ENCODE measurements at regions not wholly inside any gene's neighbourhood (a gene's known extent, or its start where the extent isn't known, plus 50 kb on each side); places are given as distances from the start of the nearest gene placed in this dataset.

DNA sequence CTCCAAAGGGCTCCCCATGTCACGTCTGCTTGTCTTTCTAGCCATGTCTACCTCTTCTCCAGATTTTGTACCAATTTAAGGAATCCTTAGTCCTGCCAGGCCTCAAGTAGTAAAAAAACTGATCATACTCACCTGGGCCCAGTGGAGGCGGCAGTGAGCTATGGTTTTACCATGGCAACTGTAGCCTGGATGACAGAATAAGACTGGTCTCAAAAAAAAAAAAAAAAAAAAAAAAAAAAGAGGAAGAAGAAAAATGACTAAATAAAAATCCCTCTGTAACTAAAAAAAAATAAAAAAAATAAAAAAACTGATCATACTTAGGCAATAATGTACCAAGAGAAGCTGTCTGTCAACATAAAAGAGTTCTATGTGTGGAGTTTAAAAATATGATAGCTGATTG lies 221.6 kb downstream of the NR4A2 start:
- Histone ChIP-seq H2BK12ac (ENCODE audit: low read length in 2 of 2) (no peak overlapping the region), H3K4me3 (ENCODE audit: insufficient read depth in 1 of 2, low read depth in 1 of 2, low read length in 2 of 2) (no peak overlapping the region), H2AFZ (ENCODE audit: low read depth, low read length) (no peak overlapping the region), H3K4me2 (ENCODE audit: low read length, poor library complexity, severe bottlenecking) (no peak overlapping the region), H3K27me3 (ENCODE audit: control insufficient read depth in 1 of 2, insufficient read depth in 1 of 2, low read length in 2 of 2) (no peaks in the 10 kb centered on the region), H2AK5ac (ENCODE audit: low read length, severe bottlenecking) (no peak overlapping the region), H3K9me3 (ENCODE audit: control insufficient read depth, low read length) (no peaks in the 10 kb centered on the region), H2BK15ac (ENCODE audit: low read depth, poor library complexity, severe bottlenecking) (no peak overlapping the region), H3K36me3 (ENCODE audit: control insufficient read depth in 1 of 2, insufficient read depth in 2 of 2, low read depth in 1 of 2, low read length in 2 of 2) (no peaks in the 10 kb centered on the region), H4K91ac (ENCODE audit: low read length) (no peak overlapping the region), H3K9ac (ENCODE audit: low read length) (no peak overlapping the region), H3K4me1 (ENCODE audit: control insufficient read depth, insufficient read depth, low read depth, low read length) (no peaks in the 10 kb centered on the region), H3K18ac (ENCODE audit: low read depth in 1 of 2, low read length in 2 of 2) (no peak overlapping the region), H3K4ac (ENCODE audit: low read depth in 1 of 2, low read length in 2 of 2) (no peak overlapping the region), H2BK5ac (ENCODE audit: low read depth, low read length, poor library complexity, severe bottlenecking) (no peak overlapping the region), H3K14ac (ENCODE audit: low read length in 2 of 2) (no peak overlapping the region), H3K79me1 (replicated peaks; ENCODE audit: low read length, poor library complexity, severe bottlenecking) (no peaks in the 10 kb centered on the region), H3K23ac (ENCODE audit: low read length in 2 of 2) (no peak overlapping the region), H3K27ac (ENCODE audit: low read length, poor library complexity, severe bottlenecking) (no peak overlapping the region), H2BK120ac (ENCODE audit: low read depth, low read length) (no peak overlapping the region), H4K8ac (ENCODE audit: low read length) (no peak overlapping the region)
- peak; percentile 4 for DNase-seq
- WGBS, result 40% methylated on average over 1 of the region's 2 CpGs

DNA sequence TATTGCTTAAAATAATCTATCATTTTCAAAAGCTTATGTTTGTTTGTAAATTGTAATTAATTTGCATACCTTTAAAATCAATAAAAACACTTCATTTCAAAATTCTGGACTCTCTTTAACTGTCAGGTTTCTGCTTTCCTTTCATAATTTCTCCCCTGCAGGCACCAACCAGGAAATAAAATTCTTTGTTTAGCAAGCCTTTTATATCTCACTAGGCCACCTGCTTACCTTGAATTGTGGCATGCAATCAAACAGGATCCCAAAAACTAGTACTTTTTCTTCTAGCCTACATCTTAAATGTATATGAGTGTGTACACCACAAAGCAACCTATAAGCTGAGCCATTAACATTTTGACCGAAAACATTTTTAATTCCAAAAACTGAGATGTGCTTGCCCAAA lies 233.1 kb downstream of the NR4A2 start:
- Histone ChIP-seq H3K9me3 (ENCODE audit: control insufficient read depth, low read length) (peaks cover 21% of the 10 kb centered on the region), H4K91ac (ENCODE audit: low read length) (no peak overlapping the region), H2BK120ac (ENCODE audit: low read depth, low read length) (no peak overlapping the region), H3K4ac (ENCODE audit: low read depth in 1 of 2, low read length in 2 of 2) (no peak overlapping the region), H2BK12ac (ENCODE audit: low read length in 2 of 2) (no peak overlapping the region), H3K79me1 (replicated peaks; ENCODE audit: low read length, poor library complexity, severe bottlenecking) (no peaks in the 10 kb centered on the region), H4K8ac (ENCODE audit: low read length) (no peak overlapping the region), H3K4me3 (ENCODE audit: insufficient read depth in 1 of 2, low read depth in 1 of 2, low read length in 2 of 2) (no peak overlapping the region), H2BK5ac (ENCODE audit: low read depth, low read length, poor library complexity, severe bottlenecking) (no peak overlapping the region), H3K4me2 (ENCODE audit: low read length, poor library complexity, severe bottlenecking) (no peak overlapping the region), H2AFZ (ENCODE audit: low read depth, low read length) (no peak overlapping the region), H3K14ac (ENCODE audit: low read length in 2 of 2) (no peak overlapping the region), H3K36me3 (ENCODE audit: control insufficient read depth in 1 of 2, insufficient read depth in 2 of 2, low read depth in 1 of 2, low read length in 2 of 2) (no peaks in the 10 kb centered on the region), H2BK15ac (ENCODE audit: low read depth, poor library complexity, severe bottlenecking) (no peak overlapping the region), H2AK5ac (ENCODE audit: low read length, severe bottlenecking) (no peak overlapping the region), H3K27me3 (ENCODE audit: control insufficient read depth in 1 of 2, insufficient read depth in 1 of 2, low read length in 2 of 2) (no peaks in the 10 kb centered on the region), H3K4me1 (ENCODE audit: control insufficient read depth, insufficient read depth, low read depth, low read length) (no peaks in the 10 kb centered on the region), H3K9ac (ENCODE audit: low read length) (no peak overlapping the region), H3K23ac (ENCODE audit: low read length in 2 of 2) (no peak overlapping the region), H3K27ac (ENCODE audit: low read length, poor library complexity, severe bottlenecking) (no peak overlapping the region), H3K18ac (ENCODE audit: low read depth in 1 of 2, low read length in 2 of 2) (no peak overlapping the region)
- no CpG with 5 or more reads among the region's 1 CpG for WGBS
- no peak for DNase-seq

DNA sequence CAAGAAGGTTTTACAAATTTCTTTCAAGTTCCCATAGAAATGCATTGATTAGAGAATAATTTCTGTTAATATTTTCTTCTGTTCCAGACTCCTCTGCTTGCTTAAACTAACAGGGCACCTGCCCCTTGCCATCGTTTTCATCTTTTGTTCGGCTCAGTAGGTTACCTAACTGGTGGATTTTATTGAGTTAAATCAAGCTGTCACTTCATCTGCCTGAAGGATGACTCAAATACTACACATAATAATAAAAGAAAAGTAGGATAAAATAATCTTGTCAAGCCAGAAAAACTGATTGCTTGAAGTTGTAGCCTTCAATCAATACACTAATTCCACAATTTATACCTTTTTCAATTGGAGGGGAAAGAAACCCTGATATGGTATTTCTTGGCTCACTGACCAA lies 234.0 kb downstream of the NR4A2 start:
- H4K8ac ChIP-seq (ENCODE audit: low read length), result no peak overlapping the region
- H3K4me2 ChIP-seq (ENCODE audit: low read length, poor library complexity, severe bottlenecking), result no peak overlapping the region
- no peak overlapping the region for H3K23ac ChIP-seq (ENCODE audit: low read length in 2 of 2)
- no peaks in the 10 kb centered on the region for H3K4me1 ChIP-seq (ENCODE audit: control insufficient read depth, insufficient read depth, low read depth, low read length)
- no peak overlapping the region for H2BK5ac ChIP-seq (ENCODE audit: low read depth, low read length, poor library complexity, severe bottlenecking)
- WGBS, result no CpG with 5 or more reads among the region's 2 CpGs
- H3K27me3 ChIP-seq (ENCODE audit: control insufficient read depth in 1 of 2, insufficient read depth in 1 of 2, low read length in 2 of 2), result no peaks in the 10 kb centered on the region
- no peak overlapping the region for H3K4me3 ChIP-seq (ENCODE audit: insufficient read depth in 1 of 2, low read depth in 1 of 2, low read length in 2 of 2)
- DNase-seq, result no peak
- peaks cover 26% of the 10 kb centered on the region for H3K9me3 ChIP-seq (ENCODE audit: control insufficient read depth, low read length)
- no peak overlapping the region for H4K91ac ChIP-seq (ENCODE audit: low read length)
- H2BK15ac ChIP-seq (ENCODE audit: low read depth, poor library complexity, severe bottlenecking), result no peak overlapping the region
- no peak overlapping the region for H2AFZ ChIP-seq (ENCODE audit: low read depth, low read length)
- H3K14ac ChIP-seq (ENCODE audit: low read length in 2 of 2), result no peak overlapping the region
- no peak overlapping the region for H3K18ac ChIP-seq (ENCODE audit: low read depth in 1 of 2, low read length in 2 of 2)
- no peak overlapping the region for H2AK5ac ChIP-seq (ENCODE audit: low read length, severe bottlenecking)
- no peak overlapping the region for H3K4ac ChIP-seq (ENCODE audit: low read depth in 1 of 2, low read length in 2 of 2)
- H3K27ac ChIP-seq (ENCODE audit: low read length, poor library complexity, severe bottlenecking), result no peak overlapping the region
- H2BK120ac ChIP-seq (ENCODE audit: low read depth, low read length), result no peak overlapping the region
- no peak overlapping the region for H3K9ac ChIP-seq (ENCODE audit: low read length)
- no peaks in the 10 kb centered on the region for H3K36me3 ChIP-seq (ENCODE audit: control insufficient read depth in 1 of 2, insufficient read depth in 2 of 2, low read depth in 1 of 2, low read length in 2 of 2)
- no peaks in the 10 kb centered on the region for H3K79me1 ChIP-seq (replicated peaks; ENCODE audit: low read length, poor library complexity, severe bottlenecking)
- H2BK12ac ChIP-seq (ENCODE audit: low read length in 2 of 2), result no peak overlapping the region

DNA sequence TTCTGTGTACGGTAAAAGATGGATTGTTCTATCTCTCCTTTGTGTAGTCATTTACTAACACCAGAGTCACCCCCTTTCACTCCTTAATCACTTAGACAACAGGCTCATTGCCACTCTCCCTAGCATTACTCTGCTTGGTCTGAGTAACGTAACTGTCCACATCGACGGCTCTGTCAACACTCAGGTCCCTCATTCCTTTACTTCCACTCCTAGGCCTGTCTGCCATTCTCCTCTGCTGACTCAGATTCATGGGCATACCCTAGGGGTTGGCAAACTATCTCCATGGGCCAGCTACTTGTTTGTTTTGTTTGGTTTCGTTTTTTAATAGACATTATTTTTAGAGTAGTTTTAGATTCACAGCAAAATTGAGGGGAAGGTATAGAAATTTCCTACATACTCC lies 243.9 kb downstream of the NR4A2 start:
- Histone ChIP-seq H4K91ac (ENCODE audit: low read length) (no peak overlapping the region), H2BK12ac (ENCODE audit: low read length in 2 of 2) (no peak overlapping the region), H3K4ac (ENCODE audit: low read depth in 1 of 2, low read length in 2 of 2) (no peak overlapping the region), H3K4me1 (ENCODE audit: control insufficient read depth, insufficient read depth, low read depth, low read length) (peaks cover 5% of the 10 kb centered on the region), H3K18ac (ENCODE audit: low read depth in 1 of 2, low read length in 2 of 2) (no peak overlapping the region), H3K36me3 (ENCODE audit: control insufficient read depth in 1 of 2, insufficient read depth in 2 of 2, low read depth in 1 of 2, low read length in 2 of 2) (no peaks in the 10 kb centered on the region), H2AK5ac (ENCODE audit: low read length, severe bottlenecking) (no peak overlapping the region), H3K27ac (ENCODE audit: low read length, poor library complexity, severe bottlenecking) (no peak overlapping the region), H3K4me3 (ENCODE audit: insufficient read depth in 1 of 2, low read depth in 1 of 2, low read length in 2 of 2) (no peak overlapping the region), H4K8ac (ENCODE audit: low read length) (no peak overlapping the region), H3K9me3 (ENCODE audit: control insufficient read depth, low read length) (peaks cover 4% of the 10 kb centered on the region), H2BK15ac (ENCODE audit: low read depth, poor library complexity, severe bottlenecking) (no peak overlapping the region), H2BK120ac (ENCODE audit: low read depth, low read length) (no peak overlapping the region), H3K23ac (ENCODE audit: low read length in 2 of 2) (no peak overlapping the region), H3K79me1 (replicated peaks; ENCODE audit: low read length, poor library complexity, severe bottlenecking) (no peaks in the 10 kb centered on the region), H3K4me2 (ENCODE audit: low read length, poor library complexity, severe bottlenecking) (no peak overlapping the region), H2BK5ac (ENCODE audit: low read depth, low read length, poor library complexity, severe bottlenecking) (no peak overlapping the region), H3K27me3 (ENCODE audit: control insufficient read depth in 1 of 2, insufficient read depth in 1 of 2, low read length in 2 of 2) (no peaks in the 10 kb centered on the region), H2AFZ (ENCODE audit: low read depth, low read length) (no peak overlapping the region), H3K14ac (ENCODE audit: low read length in 2 of 2) (no peak overlapping the region), H3K9ac (ENCODE audit: low read length) (no peak overlapping the region)
- WGBS, result 41% methylated on average over 4 of the region's 5 CpGs
- peak; percentile 5 for DNase-seq
